NT2/D1 (cell line): ENCODE measurements at regions not wholly inside any gene's neighbourhood (a gene's known extent, or its start where the extent isn't known, plus 50 kb on each side); places are given as distances from the start of the nearest gene placed in this dataset.

Experiments
- YY1 ChIP-seq: IDR thresholded peaks from 2 replicates; pipeline ENCODE4 v1.6.1; 2011; ENCODE audit not compliant: insufficient read length, insufficient read depth
- ZNF274 ChIP-seq: IDR thresholded peaks from 2 replicates; pipeline ENCODE4 v1.6.1; 2011; ENCODE audit warnings: mild to moderate bottlenecking, low read depth, low read length

DNA sequence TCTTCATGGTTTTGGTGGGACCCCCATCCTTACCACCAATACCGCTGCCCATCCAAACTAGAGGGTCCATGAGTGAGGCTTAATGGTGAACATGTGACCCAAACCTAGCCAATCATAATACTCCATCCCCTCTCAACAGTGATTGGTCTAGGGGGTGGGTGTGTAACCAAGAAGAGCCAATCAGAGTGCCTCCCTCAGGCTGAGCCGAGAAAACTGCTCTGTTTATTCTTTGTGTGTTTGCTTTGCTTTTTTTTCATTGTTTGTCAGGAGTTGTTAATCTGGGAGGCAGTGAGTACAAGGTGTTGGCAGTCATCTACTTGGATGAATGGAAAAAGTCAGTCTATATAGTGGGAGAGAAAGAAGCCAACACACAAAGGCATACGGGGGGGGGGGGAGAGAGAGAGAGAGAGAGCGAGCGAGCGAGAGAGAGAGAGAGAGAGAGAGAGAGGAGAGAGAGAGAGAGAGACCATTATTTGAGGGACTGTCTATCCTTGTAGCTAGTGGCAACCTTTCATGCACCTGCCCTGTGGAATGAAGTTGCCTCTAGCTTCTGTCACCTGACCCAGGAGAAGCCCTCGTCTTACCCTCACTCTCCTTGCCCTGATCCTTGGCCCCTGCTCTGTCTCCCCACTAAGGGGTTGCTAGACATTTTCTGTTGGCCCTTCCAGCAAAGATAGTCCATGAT is 441.7 kb downstream of the TYW1 start:
- TF ChIP-seq ZNF274 (no peak), YY1 (no peak)
